H9 (cell line): ENCODE measurements at regions not wholly inside any gene's neighbourhood (a gene's known extent, or its start where the extent isn't known, plus 50 kb on each side); places are given as distances from the start of the nearest gene placed in this dataset.

Experiments
- DNase-seq: peaks from one replicate; pipeline ENCODE4 v3.0.0-alpha.2; 2017
- H2AFZ ChIP-seq: one replicate; pipeline ENCODE4 v1.6.1; 2013; ENCODE audit warnings: mild to moderate bottlenecking, low read length, control low read depth, moderate library complexity
- H2AK5ac ChIP-seq: 2 replicates; pipeline ENCODE4 v1.6.1; 2013; ENCODE audit warnings: low read length, control low read depth, mixed read lengths; ENCODE audit not compliant: insufficient read length
- H2BK120ac ChIP-seq: one replicate; pipeline ENCODE4 v1.6.1; 2013; ENCODE audit warnings: low read depth, mild to moderate bottlenecking, low read length, control low read depth, inconsistent platforms; ENCODE audit not compliant: poor library complexity, severe bottlenecking
- H2BK12ac ChIP-seq: 2 replicates; pipeline ENCODE4 v1.6.1; 2013; ENCODE audit warnings: low read length, control low read depth, mixed read lengths, low read depth; ENCODE audit not compliant: insufficient read length
- H2BK15ac ChIP-seq: 2 replicates; pipeline ENCODE4 v1.6.1; 2013; ENCODE audit warnings: low read depth, low read length, control low read depth
- H2BK20ac ChIP-seq: one replicate; pipeline ENCODE4 v1.6.1; 2013; ENCODE audit warnings: low read depth, mild to moderate bottlenecking, low read length, control low read depth, inconsistent platforms; ENCODE audit not compliant: poor library complexity, severe bottlenecking
- H2BK5ac ChIP-seq: 2 replicates; pipeline ENCODE4 v1.6.1; 2013; ENCODE audit warnings: low read length, control low read depth, mixed read lengths; ENCODE audit not compliant: insufficient read length
- H3K14ac ChIP-seq: 2 replicates; pipeline ENCODE4 v1.6.1; 2013; ENCODE audit warnings: low read length, control low read depth; ENCODE audit not compliant: insufficient read depth
- H3K18ac ChIP-seq: 2 replicates; pipeline ENCODE4 v1.6.1; 2013; ENCODE audit warnings: low read depth, mild to moderate bottlenecking, mixed read lengths, low read length, control low read depth; ENCODE audit not compliant: insufficient read length
- H3K23ac ChIP-seq: 2 replicates; pipeline ENCODE4 v1.6.1; 2013; ENCODE audit warnings: low read length, control low read depth, mixed read lengths, low read depth; ENCODE audit not compliant: insufficient read length
- H3K23me2 ChIP-seq: 2 replicates; pipeline ENCODE4 v1.6.1; 2013; ENCODE audit warnings: low read depth, mild to moderate bottlenecking, mixed read lengths, low read length, control low read depth; ENCODE audit not compliant: insufficient read length, poor library complexity, severe bottlenecking
- H3K27ac ChIP-seq: 2 replicates; pipeline ENCODE4 v1.5.1; 2013; ENCODE audit warnings: low read length, control low read depth, mixed read lengths, low read depth; ENCODE audit not compliant: insufficient read length
- H3K27me3 ChIP-seq: 2 replicates; pipeline ENCODE4 v1.6.1; 2013; ENCODE audit warnings: low read length, control low read depth, inconsistent platforms; ENCODE audit not compliant: insufficient read depth
- H3K4ac ChIP-seq: 2 replicates; pipeline ENCODE4 v1.6.1; 2013; ENCODE audit warnings: low read depth, mild to moderate bottlenecking, control low read depth, inconsistent platforms, low read length, moderate library complexity
- H3K4me1 ChIP-seq: 2 replicates; pipeline ENCODE4 v1.6.1; 2013; ENCODE audit warnings: low read length, control low read depth, inconsistent platforms; ENCODE audit not compliant: insufficient read depth
- H3K4me2 ChIP-seq: 2 replicates; pipeline ENCODE4 v1.6.1; 2013; ENCODE audit warnings: low read length, control low read depth, mixed read lengths; ENCODE audit not compliant: insufficient read length, insufficient read depth
- H3K56ac ChIP-seq: 2 replicates; pipeline ENCODE4 v1.6.1; 2013; ENCODE audit warnings: low read depth, mild to moderate bottlenecking, mixed read lengths, low read length, control low read depth; ENCODE audit not compliant: insufficient read length
- H3K79me1 ChIP-seq: 2 replicates; pipeline ENCODE4 v1.6.1; 2013; ENCODE audit warnings: low read depth, mild to moderate bottlenecking, moderate library complexity, low read length, control low read depth, inconsistent platforms; ENCODE audit not compliant: insufficient read depth, poor library complexity, severe bottlenecking
- H3K79me2 ChIP-seq: 2 replicates; pipeline ENCODE4 v1.6.1; 2013; ENCODE audit warnings: low read length, control low read depth, inconsistent platforms; ENCODE audit not compliant: insufficient read depth
- H3K9ac ChIP-seq: 2 replicates; pipeline ENCODE4 v1.6.1; 2013; ENCODE audit warnings: low read length, control low read depth, mixed read lengths; ENCODE audit not compliant: insufficient read length; ENCODE audit errors: extremely low read depth
- H3K9me3 ChIP-seq: one replicate; pipeline ENCODE4 v1.6.1; 2013; ENCODE audit warnings: low read depth, low read length, inconsistent platforms; ENCODE audit not compliant: control insufficient read depth
- H3T11ph ChIP-seq: one replicate; pipeline ENCODE4 v1.6.1; 2013; ENCODE audit warnings: mild to moderate bottlenecking, low read length, control low read depth, inconsistent platforms
- H4K20me1 ChIP-seq: one replicate; pipeline ENCODE4 v1.6.1; 2013; ENCODE audit not compliant: control insufficient read depth, insufficient read length, insufficient read depth
- H4K5ac ChIP-seq: 2 replicates; pipeline ENCODE4 v1.6.1; 2013; ENCODE audit warnings: low read depth, mild to moderate bottlenecking, mixed read lengths, low read length, control low read depth; ENCODE audit not compliant: insufficient read length
- H4K8ac ChIP-seq: replicated peaks from 2 replicates; pipeline ENCODE4 v1.6.1; 2013; ENCODE audit warnings: low read length, control low read depth, mixed read lengths, low read depth; ENCODE audit not compliant: insufficient read length
- H4K91ac ChIP-seq: 2 replicates; pipeline ENCODE4 v1.6.1; 2013; ENCODE audit warnings: low read depth, mild to moderate bottlenecking, moderate library complexity, mixed read lengths, low read length, control low read depth; ENCODE audit not compliant: insufficient read length
- H3K27ac Mint-ChIP-seq, 3 experiments: 2 replicates in 2 of 3; 3 replicates in 1 of 3; pipeline ENCODE4 v1.8.0; 2020 to 2021; ENCODE audit warnings: mixed read lengths in 3 of 3, mild to moderate bottlenecking in 1 of 3, moderate library complexity in 1 of 3
- H3K27me3 Mint-ChIP-seq: 2 replicates; pipeline ENCODE4 v1.8.0; 2021; ENCODE audit warnings: low read depth, mild to moderate bottlenecking, moderate library complexity, mixed read lengths
- H3K36me3 Mint-ChIP-seq, 3 experiments: 2 replicates in 2 of 3; 3 replicates in 1 of 3; pipeline ENCODE4 v1.8.0; 2020 to 2021; ENCODE audit warnings: low read depth in 3 of 3, mixed read lengths in 3 of 3; ENCODE audit not compliant: insufficient read depth in 1 of 3
- H3K4me1 Mint-ChIP-seq, 2 experiments: 2 replicates each; pipeline ENCODE4 v1.8.0; 2020; ENCODE audit warnings: mixed read lengths in 2 of 2
- H3K4me3 Mint-ChIP-seq, 2 experiments: 2 replicates in 1 of 2; 3 replicates in 1 of 2; pipeline ENCODE4 v1.8.0; 2020 to 2021; ENCODE audit warnings: mild to moderate bottlenecking in 2 of 2, mixed read lengths in 2 of 2, moderate library complexity in 1 of 2
- H3K9me3 Mint-ChIP-seq, 2 experiments: 2 replicates in 1 of 2; 3 replicates in 1 of 2; pipeline ENCODE4 v1.8.0; 2020; ENCODE audit warnings: mild to moderate bottlenecking in 2 of 2, mixed read lengths in 2 of 2, moderate library complexity in 1 of 2
- CTCF ChIP-seq: fragments of 200-600 bp; sonication (generic); conservative IDR thresholded peaks from 3 replicates; pipeline ENCODE4 v1.8.0; 2021; ENCODE audit warnings: antibody characterized with exemption, mild to moderate bottlenecking
- WGBS: extraction: QIAGEN DNeasy Blood & Tissue Kit; methylation state at CpG from one replicate; pipeline ENCODE4 v1.1.7; 2013; ENCODE audit warnings: missing lambda C conversion rate, low lambda C conversion rate, mixed read lengths; ENCODE audit not compliant: insufficient read length; ENCODE audit errors: extremely low coverage; 5-methylcytosine and 5-hydroxymethylcytosine counted together

DNA sequence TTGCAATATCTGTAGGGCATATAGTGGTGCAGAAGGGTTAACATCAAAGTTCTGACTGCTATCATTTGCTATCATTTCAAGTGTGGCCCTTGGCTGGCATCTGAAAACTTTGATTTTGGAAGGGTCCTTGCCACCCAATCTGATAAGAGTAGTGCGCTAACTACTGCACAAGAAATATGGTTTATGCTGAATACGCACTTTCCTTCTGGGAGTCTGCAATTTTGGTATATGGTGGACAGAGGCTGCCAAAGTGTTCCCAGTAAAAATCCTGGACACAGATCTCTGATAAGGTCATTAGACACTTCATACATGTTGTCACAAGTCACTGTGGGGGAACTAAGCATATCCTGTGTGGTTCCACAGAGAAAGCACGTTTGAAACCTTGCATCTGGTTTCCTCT is 461.6 kb upstream of the CDH11 start:
- no peaks in the 10 kb centered on the region for H3K9me3 ChIP-seq
- H3T11ph ChIP-seq: no peak overlapping the region
- H2BK15ac ChIP-seq: no peak overlapping the region
- H3K9ac ChIP-seq: no peak overlapping the region
- Mint-ChIP-seq H3K4me3 (no peak overlapping the region), H3K4me1 (peaks cover 17 to 20% of the 10 kb centered on the region in 2 experiments), H3K27ac (no peak overlapping the region), H3K9me3 (no peaks in the 10 kb centered on the region), H3K36me3 (no peaks in the 10 kb centered on the region), H3K27me3 (peaks cover 7% of the 10 kb centered on the region)
- no peaks in the 10 kb centered on the region for H4K20me1 ChIP-seq
- no peaks in the 10 kb centered on the region for H3K79me2 ChIP-seq
- no peak overlapping the region for H2AFZ ChIP-seq
- no peak overlapping the region for H3K4me2 ChIP-seq
- no peak overlapping the region for H2BK12ac ChIP-seq
- H3K27ac ChIP-seq: no peak overlapping the region
- no peak overlapping the region for H3K14ac ChIP-seq
- no peak overlapping the region for H2BK5ac ChIP-seq
- H2AK5ac ChIP-seq: no peak overlapping the region
- no peak overlapping the region for H3K56ac ChIP-seq
- no CpG with 5 or more reads among the region's 3 CpGs for WGBS
- no peaks in the 10 kb centered on the region for H3K79me1 ChIP-seq
- H3K18ac ChIP-seq: no peak overlapping the region
- no peak overlapping the region for H3K4ac ChIP-seq
- no peak for TF ChIP-seq CTCF
- H2BK120ac ChIP-seq: no peak overlapping the region
- no peaks in the 10 kb centered on the region for H3K23me2 ChIP-seq
- H2BK20ac ChIP-seq: no peak overlapping the region
- no peak overlapping the region for H4K5ac ChIP-seq
- no peak overlapping the region for H3K23ac ChIP-seq
- H4K91ac ChIP-seq: no peak overlapping the region
- no peaks in the 10 kb centered on the region; the same call in 1 of the 2 replicates for H3K4me1 ChIP-seq
- H3K27me3 ChIP-seq: no peaks in the 10 kb centered on the region
- no peak for DNase-seq
- no peak overlapping the region for H4K8ac ChIP-seq
